ENCODE measurements at regions not wholly inside any gene's neighbourhood (a gene's known extent, or its start where the extent isn't known, plus 50 kb on each side); places are given as distances from the start of the nearest gene placed in this dataset.

DNA sequence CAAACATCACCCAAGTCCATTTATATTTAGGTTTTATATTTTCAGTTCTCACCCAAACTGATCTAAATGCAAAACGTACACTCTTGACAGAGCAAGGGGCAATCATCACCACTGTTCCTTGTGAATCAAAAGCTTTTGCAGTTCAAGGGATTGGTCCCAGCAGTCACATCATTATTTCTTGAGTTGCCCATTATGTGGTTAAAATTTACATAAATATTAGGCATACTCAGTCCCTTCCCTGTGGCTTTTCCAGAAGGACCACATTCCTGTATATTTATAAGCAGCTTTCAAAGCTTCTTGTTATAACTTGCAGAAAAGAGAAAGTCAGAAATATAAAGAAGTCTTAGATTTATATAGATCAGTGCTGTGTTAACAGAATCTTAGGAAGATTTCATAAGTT, 224.4 kb downstream of the CLCN4 start:
- DNase-seq (ENCODE audit: low read depth): no peak
- no peak overlapping the region for H3K4me3 ChIP-seq (ENCODE audit: low read depth, low read length)
- TF ChIP-seq, protein P1, sequence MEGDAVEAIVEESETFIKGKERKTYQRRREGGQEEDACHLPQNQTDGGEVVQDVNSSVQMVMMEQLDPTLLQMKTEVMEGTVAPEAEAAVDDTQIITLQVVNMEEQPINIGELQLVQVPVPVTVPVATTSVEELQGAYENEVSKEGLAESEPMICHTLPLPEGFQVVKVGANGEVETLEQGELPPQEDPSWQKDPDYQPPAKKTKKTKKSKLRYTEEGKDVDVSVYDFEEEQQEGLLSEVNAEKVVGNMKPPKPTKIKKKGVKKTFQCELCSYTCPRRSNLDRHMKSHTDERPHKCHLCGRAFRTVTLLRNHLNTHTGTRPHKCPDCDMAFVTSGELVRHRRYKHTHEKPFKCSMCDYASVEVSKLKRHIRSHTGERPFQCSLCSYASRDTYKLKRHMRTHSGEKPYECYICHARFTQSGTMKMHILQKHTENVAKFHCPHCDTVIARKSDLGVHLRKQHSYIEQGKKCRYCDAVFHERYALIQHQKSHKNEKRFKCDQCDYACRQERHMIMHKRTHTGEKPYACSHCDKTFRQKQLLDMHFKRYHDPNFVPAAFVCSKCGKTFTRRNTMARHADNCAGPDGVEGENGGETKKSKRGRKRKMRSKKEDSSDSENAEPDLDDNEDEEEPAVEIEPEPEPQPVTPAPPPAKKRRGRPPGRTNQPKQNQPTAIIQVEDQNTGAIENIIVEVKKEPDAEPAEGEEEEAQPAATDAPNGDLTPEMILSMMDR (IDR thresholded peaks at IDR 0.05; ENCODE audit: control insufficient read depth, extremely low read depth, insufficient read depth): no peak

DNA sequence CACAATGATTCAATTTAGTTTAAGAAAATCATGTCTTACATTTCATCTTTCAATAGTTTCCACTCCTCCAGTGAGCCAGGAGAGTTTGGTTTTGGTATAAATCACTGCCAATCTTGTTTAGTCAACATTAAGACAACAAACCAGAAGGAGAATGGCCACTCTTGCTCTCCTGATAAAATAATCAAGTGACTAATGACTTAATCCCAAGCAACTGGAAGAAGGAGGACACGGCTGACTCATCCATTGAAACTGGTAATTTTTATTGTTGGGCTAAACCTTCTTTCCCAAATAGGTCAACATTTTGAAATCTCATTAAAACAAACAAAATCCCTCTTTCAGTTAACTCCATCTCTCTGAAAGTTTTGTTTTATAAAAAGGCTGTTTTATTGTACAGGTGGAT, 230.2 kb downstream of the CLCN4 start:
- DNase-seq (ENCODE audit: low read depth): no peak
- TF ChIP-seq, protein P1 (IDR thresholded peaks at IDR 0.05; ENCODE audit: control insufficient read depth, extremely low read depth, insufficient read depth): no peak

DNA sequence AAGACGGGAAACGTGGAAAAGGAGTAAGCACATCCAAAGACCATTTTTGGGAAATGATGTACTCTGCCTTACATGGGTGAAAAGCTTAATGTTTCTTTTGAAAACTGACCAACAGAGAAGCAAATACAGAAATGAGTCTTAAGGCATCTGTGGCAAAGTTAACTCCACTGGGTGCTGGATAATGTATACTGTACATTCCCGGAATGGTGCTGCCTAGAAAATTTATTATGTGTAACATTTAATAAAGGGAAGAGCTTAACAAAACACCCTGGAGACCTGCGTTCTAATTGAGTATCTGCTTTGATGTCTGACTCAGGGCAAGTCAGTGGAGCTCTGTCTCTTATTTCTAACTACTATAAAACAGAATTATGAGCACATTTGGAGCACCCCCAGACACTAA, 230.2 kb downstream of the MID1 start:
- DNase-seq (ENCODE audit: low read depth): no peak
- no peak overlapping the region for H3K4me3 ChIP-seq (ENCODE audit: low read depth, low read length)
- TF ChIP-seq, protein P1 (IDR thresholded peaks at IDR 0.05; ENCODE audit: control insufficient read depth, extremely low read depth, insufficient read depth): no peak

More for the DNA sequence above, 230.2 kb downstream of the CLCN4 start:
- H3K4me3 ChIP-seq (ENCODE audit: low read depth, low read length): no peak overlapping the region

DNA sequence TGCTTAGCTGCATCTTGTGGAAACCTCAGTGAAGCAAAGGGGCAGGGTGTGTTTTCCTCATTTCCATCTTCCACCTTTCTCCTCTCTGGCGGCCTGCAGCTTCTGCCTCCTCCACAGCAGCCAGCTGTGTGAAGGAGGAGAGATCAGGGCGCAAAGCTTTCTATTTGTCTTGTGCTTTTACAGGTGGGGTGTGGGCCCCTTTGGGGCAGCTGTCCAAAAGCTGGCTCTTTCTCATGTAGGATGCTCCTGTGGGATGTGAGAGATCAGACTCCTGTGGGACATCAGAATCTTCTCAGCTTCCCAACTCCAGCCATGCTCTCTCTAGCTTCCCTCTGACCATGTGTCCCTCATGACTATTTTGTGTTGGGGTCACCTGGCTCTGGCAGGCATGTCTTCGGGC, 227.1 kb downstream of the MID1 start:
- TF ChIP-seq, protein P1 (IDR thresholded peaks at IDR 0.05; ENCODE audit: control insufficient read depth, extremely low read depth, insufficient read depth): no peak
- no peak overlapping the region for H3K4me3 ChIP-seq (ENCODE audit: low read depth, low read length)

DNA sequence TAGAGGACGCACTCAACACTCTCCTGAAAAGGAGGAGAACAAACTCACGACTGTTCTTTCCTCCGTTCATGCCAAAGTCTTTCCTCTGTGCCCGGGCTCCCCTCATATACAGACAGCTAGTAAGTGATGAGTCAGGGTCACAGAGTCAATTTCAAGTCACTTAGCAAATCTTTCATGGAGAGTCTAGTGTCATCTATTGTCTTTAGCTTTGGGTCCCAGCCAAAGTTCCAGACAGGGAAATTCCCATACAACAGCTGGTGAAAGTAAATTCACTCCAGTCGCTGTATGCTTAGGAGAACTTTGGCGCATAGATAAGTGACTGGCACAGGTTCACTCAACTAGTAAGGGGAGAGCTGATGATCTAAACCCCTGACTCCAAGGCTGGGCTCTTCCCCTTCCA, 226.5 kb downstream of the MID1 start:
- TF ChIP-seq, protein P1 (IDR thresholded peaks at IDR 0.05; ENCODE audit: control insufficient read depth, extremely low read depth, insufficient read depth): no peak
- DNase-seq (ENCODE audit: low read depth): no peak

More for the DNA sequence above, 227.1 kb downstream of the MID1 start:
- DNase-seq (ENCODE audit: low read depth): no peak

DNA sequence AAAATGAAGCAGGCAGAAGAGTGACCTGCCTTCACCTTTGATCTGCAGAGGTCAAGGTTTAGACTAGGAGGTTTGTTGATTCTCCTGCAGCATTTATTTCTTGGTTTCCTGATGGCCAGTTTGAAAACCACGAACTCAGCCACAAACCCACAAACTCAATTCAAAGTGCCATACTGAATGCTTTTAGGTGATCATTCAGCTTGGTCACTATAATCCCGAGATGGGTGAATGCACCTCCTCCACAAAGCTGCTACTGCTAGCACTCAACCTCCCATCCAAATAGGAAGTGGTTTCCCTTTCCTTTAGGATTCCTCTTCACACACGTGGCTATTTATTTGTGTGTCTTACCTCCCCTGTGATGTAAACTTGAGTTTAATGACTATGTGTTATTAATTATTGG, 225.2 kb downstream of the MID1 start:
- DNase-seq (ENCODE audit: low read depth): no peak
- H3K4me3 ChIP-seq (ENCODE audit: low read depth, low read length): no peak overlapping the region

More for the DNA sequence above, 226.5 kb downstream of the MID1 start:
- H3K4me3 ChIP-seq (ENCODE audit: low read depth, low read length): no peak overlapping the region

More for the DNA sequence above, 225.2 kb downstream of the MID1 start:
- TF ChIP-seq, protein P1 (IDR thresholded peaks at IDR 0.05; ENCODE audit: control insufficient read depth, extremely low read depth, insufficient read depth): no peak
